GM21526 (cell line): ENCODE measurements at regions not wholly inside any gene's neighbourhood (a gene's known extent, or its start where the extent isn't known, plus 50 kb on each side); places are given as distances from the start of the nearest gene placed in this dataset.

Source experiments
- ATAC-seq: cut with Tn5 transposase; IDR thresholded peaks from one replicate; pipeline ENCODE4 v1.9.1; 2021; ENCODE audit warnings: moderate library complexity; ENCODE audit not compliant: unreplicated experiment, low FRiP score

DNA sequence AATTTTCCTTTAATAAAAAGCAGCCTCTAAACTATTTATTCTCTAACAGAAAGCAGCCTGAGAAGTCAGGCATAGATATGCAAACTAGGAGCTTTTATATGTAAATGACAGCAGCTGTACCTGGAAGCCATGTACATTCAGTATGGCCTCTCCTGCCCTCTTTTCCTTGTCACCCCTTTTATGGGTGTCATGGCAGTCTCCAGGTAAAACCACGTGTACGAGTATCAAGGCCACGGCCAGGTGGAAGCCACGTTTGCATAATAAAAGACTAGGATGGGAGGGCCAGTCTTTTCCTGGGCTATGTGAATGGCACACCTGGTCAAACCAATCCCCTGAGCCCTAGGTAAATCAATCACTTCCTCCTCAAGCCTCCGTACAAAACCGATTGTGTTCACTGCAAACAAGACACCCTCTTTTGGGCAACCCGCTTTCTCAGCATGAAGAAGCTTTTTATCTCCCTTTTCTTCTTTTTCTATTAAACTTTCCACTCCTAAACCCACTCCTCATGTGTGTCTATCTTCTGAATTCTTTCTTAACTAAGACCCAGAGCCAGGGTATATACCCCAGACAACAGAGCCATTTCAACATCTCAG is 419.5 kb upstream of the CTNND2 start:
- no peak for ATAC-seq

DNA sequence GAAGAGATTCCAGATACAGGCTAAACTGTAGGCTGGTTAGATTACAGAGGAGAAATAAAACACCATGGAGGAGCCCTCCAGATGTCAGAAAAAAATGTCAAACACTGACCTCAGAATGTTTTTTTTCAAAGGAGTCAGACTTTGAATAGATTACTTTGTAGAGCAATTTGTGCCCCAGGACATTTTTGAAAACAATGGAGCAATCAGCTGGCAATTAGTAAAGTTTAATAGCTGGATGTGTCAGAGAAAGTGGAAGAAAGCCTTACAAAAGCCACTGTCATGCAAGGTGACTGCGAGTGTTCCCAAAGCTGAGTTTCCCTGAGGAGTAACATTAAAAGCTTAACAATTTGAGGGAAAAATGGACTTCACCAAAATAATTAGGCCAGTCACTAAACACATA is 417.8 kb upstream of the CTNND2 start:
- ATAC-seq: no peak

DNA sequence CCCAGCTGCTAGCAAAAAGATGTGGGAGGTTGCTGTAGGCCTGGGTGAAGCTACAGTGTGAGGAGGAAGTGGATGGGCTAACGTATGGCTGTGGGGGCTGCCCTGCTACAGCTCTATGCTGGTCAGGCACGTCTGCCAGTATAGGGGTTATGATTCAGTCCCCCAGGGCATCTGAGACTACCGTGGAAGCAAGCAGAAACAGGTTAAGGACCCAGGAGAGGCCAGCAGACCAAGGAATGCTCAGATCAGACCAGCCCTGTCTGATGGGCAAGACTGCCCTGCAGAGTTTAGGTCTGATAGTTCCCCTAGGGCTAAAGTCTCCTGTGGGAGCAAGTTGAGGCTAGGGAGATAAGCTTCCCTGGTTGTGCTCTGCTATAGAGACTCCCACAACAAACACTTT is 416.1 kb upstream of the CTNND2 start:
- ATAC-seq: no peak

GRCh38 chr5:12316812-12317211 is 412.6 kb upstream of the CTNND2 start:
- no peak for ATAC-seq

GRCh38 chr5:12315461-12315860 is 411.2 kb upstream of the CTNND2 start:
- no peak for ATAC-seq

DNA sequence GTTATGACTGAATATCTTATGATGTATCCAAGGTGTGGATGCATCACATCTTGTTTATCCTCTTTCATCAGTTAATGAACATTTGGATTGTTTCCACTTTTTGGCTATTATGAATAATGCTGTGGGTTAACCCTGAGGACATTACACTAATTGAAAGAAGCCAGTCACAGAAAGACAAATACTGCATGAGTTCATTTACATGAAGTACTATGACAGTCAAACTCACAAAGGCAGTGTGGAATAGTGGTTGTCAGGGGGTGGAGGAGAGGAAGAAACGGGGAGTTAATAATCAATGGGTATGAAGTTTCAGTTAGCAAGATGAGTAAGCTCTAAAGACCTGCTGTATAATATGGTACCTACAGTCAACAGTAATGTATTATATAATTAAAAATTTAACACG is 409.4 kb upstream of the CTNND2 start:
- no peak for ATAC-seq

- no peak for ATAC-seq
Observed at GRCh38 chr5:12312343-12312742, 408.1 kb upstream of the CTNND2 start.

GRCh38 chr5:12294151-12294550 is 389.9 kb upstream of the CTNND2 start:
- ATAC-seq: no peak

DNA sequence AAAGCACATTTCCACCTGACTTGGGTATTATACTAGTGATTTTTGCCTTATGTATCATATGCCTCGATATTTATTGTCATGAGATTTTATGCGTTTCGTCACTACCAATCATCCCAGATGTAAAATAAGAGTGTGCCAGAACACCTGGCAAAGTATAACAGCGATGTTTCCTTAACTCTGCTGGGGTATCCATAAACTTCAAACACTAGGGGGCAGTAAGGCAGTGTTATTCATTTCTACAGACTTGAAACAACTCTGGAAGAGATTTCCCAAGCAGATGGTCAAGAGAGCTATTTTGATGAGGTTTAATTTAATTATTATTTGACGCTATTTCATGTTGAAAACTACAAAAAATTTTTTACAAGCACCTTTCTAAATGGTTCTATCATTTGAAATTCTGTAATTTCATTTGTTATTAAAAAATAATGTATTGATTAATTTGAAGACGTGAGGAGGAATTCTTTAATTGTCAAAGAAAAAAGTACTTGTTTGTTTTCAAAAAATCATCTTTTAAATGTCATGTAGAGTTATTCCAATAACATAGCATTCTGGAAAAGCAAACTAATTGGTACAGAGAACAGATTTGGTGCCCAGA is 388.5 kb upstream of the CTNND2 start:
- ATAC-seq: no peak

GRCh38 chr5:12284604-12285003 is 380.4 kb upstream of the CTNND2 start:
- ATAC-seq: no peak

DNA sequence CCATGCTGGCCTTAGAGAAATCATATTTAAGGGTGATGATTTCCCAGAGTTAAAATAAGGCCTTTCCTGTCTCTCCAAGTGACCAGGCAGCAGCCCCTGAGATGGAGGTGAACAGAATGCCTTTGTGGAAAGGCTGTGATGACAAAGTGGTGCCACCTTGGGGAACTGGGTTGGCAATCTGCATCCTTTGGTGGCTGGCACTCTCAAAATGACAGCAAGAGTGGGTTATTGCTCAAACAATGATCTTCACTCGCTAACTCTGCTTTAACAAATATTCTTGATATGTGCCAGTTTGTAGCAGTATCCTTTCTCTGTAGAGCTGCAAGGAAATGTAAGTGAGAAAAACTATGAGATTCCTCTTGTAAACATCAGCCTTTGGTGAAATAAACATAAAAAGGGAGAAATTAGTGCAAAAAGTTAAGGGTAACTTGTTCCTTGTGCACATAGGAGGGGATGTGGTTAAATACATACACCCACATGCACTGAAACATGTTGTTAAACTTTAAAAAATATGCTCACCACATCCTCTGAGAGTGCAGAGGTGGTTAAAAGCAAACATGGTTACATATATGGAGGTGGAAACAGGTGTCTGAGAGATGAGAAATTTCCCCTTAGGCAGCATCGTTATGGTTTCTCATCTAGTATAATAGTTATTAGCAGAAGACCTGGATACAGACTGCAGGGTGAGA is 373.4 kb upstream of the CTNND2 start:
- ATAC-seq: peak; percentile 73

- ATAC-seq: no peak
Observed at GRCh38 chr5:12274236-12274635, 370.0 kb upstream of the CTNND2 start.

- no peak for ATAC-seq
Observed at GRCh38 chr5:12272389-12272788, 368.1 kb upstream of the CTNND2 start.

GRCh38 chr5:12270914-12271313 is 366.7 kb upstream of the CTNND2 start:
- no peak for ATAC-seq

GRCh38 chr5:12269164-12269563 is 364.9 kb upstream of the CTNND2 start:
- no peak for ATAC-seq

- no peak for ATAC-seq
Observed at GRCh38 chr5:12258549-12258948, 354.3 kb upstream of the CTNND2 start.

DNA sequence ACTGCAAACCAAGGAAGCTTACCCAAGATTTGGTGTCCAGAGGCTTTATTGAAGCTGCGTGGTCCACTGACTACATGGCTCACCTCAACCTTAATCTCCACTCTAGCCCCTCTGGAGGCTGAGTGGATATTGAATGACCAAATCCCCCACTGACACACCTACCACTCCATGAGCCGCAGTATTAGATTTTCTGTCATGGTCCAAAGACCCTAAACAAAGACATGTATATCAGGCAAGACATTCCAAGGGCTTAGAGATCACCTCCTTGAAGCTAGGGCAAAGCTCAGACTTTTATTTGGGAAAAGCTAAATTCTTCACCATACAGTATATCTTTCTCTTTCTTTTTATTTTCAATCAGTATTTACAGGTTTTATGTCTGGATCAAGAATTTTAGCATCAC is 346.2 kb upstream of the CTNND2 start:
- ATAC-seq: no peak

- ATAC-seq: no peak
Observed at GRCh38 chr5:12248831-12249230, 344.6 kb upstream of the CTNND2 start.

DNA sequence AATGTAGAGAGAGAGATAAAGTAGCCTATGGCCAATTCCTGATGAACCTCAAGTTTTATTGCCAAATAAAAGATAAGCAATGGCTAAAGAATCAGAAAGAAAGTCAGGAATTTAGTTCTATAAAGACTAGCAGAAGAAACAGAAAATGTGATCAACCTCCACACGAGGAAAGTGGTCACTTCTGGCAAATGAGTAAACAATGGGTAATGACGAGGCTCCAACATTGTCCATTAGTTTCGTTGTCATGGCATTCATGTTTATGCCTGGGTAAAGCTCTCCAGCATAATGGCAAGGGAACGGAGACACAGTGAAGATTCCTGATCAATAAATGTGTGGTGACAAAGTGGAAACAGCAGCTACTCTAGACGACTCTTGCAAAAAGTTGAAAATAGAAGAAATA is 341.8 kb upstream of the CTNND2 start:
- ATAC-seq: no peak

DNA sequence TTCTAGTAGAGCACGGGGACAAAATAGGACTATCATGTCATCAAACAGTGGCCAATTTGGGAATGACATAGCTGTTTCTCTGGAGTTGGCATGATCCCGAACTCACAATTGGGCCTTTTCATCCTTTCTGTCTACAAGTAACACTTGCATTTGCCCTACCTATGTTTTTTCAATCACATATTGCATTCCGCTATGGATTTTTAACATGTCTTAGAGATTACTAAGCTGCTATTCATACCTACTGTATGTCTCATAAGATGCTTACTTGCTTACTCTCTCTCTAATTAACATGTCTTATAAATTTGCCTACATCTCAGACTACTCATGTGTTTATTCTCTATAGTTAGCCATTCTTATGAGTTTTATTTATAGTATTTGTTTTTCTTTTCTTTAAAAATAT is 341.2 kb upstream of the CTNND2 start:
- no peak for ATAC-seq

DNA sequence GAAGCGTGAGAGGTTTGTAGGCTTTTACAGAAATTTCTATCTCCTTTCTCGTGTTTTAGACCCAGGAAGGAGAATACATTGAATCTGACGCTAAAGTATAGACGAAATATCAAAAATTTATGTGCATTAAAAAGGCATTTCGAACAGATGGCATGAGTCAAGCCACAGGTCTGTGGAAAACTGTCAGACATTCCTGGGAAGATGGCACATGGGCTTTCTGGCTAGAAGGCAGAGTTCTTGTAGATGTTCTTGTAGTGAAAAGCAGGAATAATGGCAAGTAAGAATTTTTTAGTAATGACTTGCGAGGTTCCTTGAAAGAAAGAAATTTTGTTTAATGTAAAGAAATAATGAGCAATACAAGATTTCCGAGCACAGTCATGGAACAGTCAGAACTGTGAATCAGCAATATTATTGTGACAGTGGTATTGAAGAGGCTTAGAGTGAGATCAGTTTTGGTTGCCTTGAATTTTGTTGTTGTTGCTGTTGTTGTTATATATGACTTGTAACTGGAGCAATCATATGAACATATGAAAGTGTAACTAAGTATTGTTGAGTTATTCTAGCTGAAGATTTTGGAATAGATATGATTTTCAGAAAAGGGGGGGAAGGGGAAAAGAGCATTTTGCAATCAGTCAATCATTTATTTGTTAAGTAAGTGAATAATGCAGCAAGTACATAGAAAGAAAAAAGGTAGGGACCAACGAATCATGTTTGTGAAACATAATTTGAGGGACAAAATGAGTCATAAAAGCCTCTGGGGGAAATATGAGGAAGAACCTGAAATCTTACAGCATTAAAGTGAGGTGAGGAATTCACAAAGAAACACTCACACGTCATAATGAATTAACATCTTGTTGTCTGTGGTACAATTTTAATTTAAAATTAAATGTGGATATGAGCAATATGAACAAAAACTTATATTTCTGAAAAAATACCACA is 339.0 kb upstream of the CTNND2 start:
- no peak for ATAC-seq
